ENCODE measurements at regions not wholly inside any gene's neighbourhood (a gene's known extent, or its start where the extent isn't known, plus 50 kb on each side); places are given as distances from the start of the nearest gene placed in this dataset.

DNA sequence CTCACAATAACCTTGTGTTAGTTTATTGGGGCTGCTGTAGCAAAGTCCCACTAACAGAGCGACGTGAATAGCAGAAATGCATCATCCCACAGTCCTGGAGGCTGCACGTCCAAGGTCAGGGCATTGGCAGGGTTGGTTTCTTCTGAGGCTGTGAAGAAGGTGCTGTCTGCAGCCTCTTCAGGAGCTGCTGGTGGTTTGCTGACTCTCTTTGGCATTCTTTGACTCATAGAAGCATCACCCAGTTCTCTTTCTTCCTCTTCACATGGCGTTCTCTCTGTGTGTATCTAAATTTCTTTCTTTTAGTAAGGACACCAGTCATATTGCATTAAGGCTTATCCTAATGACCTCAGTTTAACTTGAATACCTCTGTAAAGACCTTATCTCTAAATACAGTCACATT is 428.4 kb upstream of the KLF6 start:
- TF ChIP-seq POLR2A (IDR thresholded peaks at IDR 0.05), result no peak
- H3K36me3 ChIP-seq, result no peaks in the 10 kb centered on the region
- DNase-seq, result no peak

DNA sequence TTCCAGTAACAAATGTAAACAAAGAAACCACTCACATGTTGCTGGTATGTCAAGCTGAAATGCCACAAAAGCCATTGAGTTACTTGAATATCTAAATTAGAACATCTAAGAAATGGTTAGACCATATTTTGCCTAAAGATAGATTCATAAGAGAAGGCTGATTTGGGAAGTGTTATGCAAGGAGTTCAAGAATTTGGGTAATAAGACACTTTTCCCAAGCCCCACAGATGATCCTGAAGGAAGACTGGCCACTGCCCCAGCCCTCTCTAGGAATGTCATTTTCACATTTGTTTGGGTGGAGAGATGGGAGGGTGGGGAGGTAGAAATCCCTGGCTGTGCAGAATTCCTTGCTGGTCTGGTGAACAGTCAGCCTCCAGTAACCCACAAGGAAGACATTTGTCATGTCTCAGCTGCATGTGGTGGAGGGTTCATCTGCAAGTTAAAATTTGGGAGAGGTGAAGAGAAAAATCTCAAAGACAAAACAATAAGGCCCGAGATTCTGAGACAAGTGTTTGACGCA is 427.2 kb upstream of the KLF6 start:
- H3K27me3 ChIP-seq, result no peaks in the 10 kb centered on the region
- DNase-seq, result no peak
- no peaks in the 10 kb centered on the region for H3K9me3 ChIP-seq
- H3K27ac ChIP-seq, result no peak overlapping the region
- no peaks in the 10 kb centered on the region for H3K4me1 ChIP-seq
- intact Hi-C loops (cut with DNase I), result no loop called here
- TF ChIP-seq, protein P1, sequence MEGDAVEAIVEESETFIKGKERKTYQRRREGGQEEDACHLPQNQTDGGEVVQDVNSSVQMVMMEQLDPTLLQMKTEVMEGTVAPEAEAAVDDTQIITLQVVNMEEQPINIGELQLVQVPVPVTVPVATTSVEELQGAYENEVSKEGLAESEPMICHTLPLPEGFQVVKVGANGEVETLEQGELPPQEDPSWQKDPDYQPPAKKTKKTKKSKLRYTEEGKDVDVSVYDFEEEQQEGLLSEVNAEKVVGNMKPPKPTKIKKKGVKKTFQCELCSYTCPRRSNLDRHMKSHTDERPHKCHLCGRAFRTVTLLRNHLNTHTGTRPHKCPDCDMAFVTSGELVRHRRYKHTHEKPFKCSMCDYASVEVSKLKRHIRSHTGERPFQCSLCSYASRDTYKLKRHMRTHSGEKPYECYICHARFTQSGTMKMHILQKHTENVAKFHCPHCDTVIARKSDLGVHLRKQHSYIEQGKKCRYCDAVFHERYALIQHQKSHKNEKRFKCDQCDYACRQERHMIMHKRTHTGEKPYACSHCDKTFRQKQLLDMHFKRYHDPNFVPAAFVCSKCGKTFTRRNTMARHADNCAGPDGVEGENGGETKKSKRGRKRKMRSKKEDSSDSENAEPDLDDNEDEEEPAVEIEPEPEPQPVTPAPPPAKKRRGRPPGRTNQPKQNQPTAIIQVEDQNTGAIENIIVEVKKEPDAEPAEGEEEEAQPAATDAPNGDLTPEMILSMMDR (IDR thresholded peaks at IDR 0.05), result no peak
- no peak for TF ChIP-seq POLR2A (IDR thresholded peaks at IDR 0.05)
- H3K36me3 ChIP-seq, result no peaks in the 10 kb centered on the region
- 84 to 85% methylated on average over 2 of the region's 2 CpGs for WGBS, 2 donors
- no peak overlapping the region for H3K4me3 ChIP-seq (replicated peaks in 1 of 3)

More for the DNA sequence above, 428.4 kb upstream of the KLF6 start:
- H3K4me1 ChIP-seq, result no peaks in the 10 kb centered on the region
- H3K27ac ChIP-seq, result no peak overlapping the region
- 97% methylated on average over 4 of the region's 4 CpGs for WGBS, 2 donors
- no peaks in the 10 kb centered on the region for H3K9me3 ChIP-seq
- no peak overlapping the region for H3K4me3 ChIP-seq (replicated peaks in 1 of 3)
- no peaks in the 10 kb centered on the region for H3K27me3 ChIP-seq
- intact Hi-C loops (cut with DNase I), result no loop called here

DNA sequence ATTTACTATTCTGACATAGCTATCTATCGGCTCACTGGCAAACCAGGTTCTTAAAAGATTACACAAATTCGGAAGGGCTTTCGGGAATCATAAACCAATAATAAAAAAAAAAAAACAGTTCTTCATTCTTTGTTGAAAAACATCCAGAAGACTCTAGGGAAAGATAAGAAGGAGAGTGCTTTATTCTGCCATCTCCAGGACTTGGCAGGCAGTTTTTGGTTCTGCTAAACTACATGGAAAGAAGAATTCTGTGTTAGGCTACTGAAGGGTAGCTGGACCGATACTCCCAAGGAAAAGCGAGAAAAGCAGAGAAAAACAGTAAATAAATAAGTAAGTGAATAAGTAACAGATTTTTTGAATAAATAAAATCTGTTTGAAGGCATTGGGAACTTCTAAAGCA is 423.5 kb upstream of the KLF6 start:
- H3K27ac ChIP-seq, result no peak overlapping the region

DNA sequence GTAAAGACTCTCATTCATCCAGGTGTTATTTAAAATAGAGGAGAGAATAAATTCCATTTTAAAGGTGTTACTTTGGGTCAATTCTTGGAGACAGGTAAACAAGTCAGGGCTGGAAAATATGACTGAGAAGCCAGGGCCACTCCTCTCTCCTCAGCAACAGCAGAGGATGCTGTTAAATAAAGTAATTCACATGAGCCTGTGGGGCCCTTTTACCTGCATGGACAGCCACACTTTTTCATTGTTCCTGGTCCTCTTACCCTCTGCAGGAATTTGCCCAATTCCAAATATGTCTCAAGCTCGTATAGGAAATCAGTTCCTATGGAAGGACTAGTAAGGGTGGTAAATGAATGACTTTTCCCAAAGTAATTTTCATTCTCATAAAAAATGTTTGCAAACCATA is 420.1 kb upstream of the KLF6 start:
- no peaks in the 10 kb centered on the region for H3K27me3 ChIP-seq
- 73 to 92% methylated on average over 1 of the region's 1 CpG for WGBS, 2 donors
- no peak overlapping the region for H3K27ac ChIP-seq
- no peaks in the 10 kb centered on the region for H3K4me1 ChIP-seq
- intact Hi-C loops (cut with DNase I), result no loop called here
- no peaks in the 10 kb centered on the region for H3K36me3 ChIP-seq
- H3K9me3 ChIP-seq, result no peaks in the 10 kb centered on the region
- no peak for DNase-seq
- TF ChIP-seq, protein P1 (IDR thresholded peaks at IDR 0.05), result no peak
- no peak for TF ChIP-seq POLR2A (IDR thresholded peaks at IDR 0.05)
- H3K4me3 ChIP-seq (replicated peaks in 1 of 3), result no peak overlapping the region

More for the DNA sequence above, 423.5 kb upstream of the KLF6 start:
- no peak for DNase-seq
- no peaks in the 10 kb centered on the region for H3K9me3 ChIP-seq
- no peaks in the 10 kb centered on the region for H3K4me1 ChIP-seq
- no peak overlapping the region for H3K4me3 ChIP-seq (replicated peaks in 1 of 3)
- H3K36me3 ChIP-seq, result no peaks in the 10 kb centered on the region
- H3K27me3 ChIP-seq, result no peaks in the 10 kb centered on the region
- 80 to 82% methylated on average over 5 of the region's 5 CpGs for whole genome bisulfite sequencing, 2 donors
- no peak for TF ChIP-seq POLR2A (IDR thresholded peaks at IDR 0.05)
- TF ChIP-seq, protein P1 (IDR thresholded peaks at IDR 0.05), result no peak
- intact Hi-C loops (cut with DNase I), result no loop called here

DNA sequence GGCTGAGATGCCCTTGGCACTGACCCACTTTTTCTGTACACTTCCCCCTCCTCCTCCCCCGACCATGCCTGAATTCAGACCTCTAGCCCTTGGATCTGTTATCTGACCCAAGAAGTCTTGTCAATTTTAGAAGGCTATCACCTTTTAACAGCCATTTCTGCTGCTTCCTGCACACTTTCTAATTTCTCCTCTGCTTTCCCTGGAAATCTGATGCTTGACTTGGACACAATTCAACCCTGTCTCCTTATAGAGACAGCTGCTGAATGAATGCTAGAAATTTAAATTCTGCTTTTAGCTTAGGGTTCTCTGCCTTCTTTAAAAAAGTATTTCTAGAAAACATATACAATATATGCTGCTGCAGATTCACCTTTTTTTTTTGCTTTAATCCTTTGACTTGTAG is 417.9 kb upstream of the KLF6 start:
- 73 to 78% methylated on average over 1 of the region's 1 CpG for WGBS, 2 donors
- H3K4me3 ChIP-seq (replicated peaks in 1 of 3), result no peak overlapping the region
- intact Hi-C loops (cut with DNase I), result no loop called here
- no peaks in the 10 kb centered on the region for H3K27me3 ChIP-seq
- H3K36me3 ChIP-seq, result no peaks in the 10 kb centered on the region
- H3K9me3 ChIP-seq, result no peaks in the 10 kb centered on the region
- no peaks in the 10 kb centered on the region for H3K4me1 ChIP-seq
- TF ChIP-seq POLR2A (IDR thresholded peaks at IDR 0.05), result no peak
- TF ChIP-seq, protein P1 (IDR thresholded peaks at IDR 0.05), result no peak
- no peak for DNase-seq
- H3K27ac ChIP-seq, result no peak overlapping the region

All from thyroid gland (tissue), 4 donors.